Panc1 (cell line): ENCODE measurements at regions not wholly inside any gene's neighbourhood (a gene's known extent, or its start where the extent isn't known, plus 50 kb on each side); places are given as distances from the start of the nearest gene placed in this dataset.

Experiments used
- ATAC-seq: fragments of 200-7000 bp; cut with Tn5 transposase; 2 replicates; pipeline ENCODE4 v1.9.1; 2020; ENCODE audit warnings: mild to moderate bottlenecking, moderate library complexity
- BruUV-seq: library from RNA; stranded (reverse); fragments of 400-500 nt; replicated peaks from 2 replicates; lab custom pipeline; 2021; lab: Mats Ljungman, UMichigan
- CTCF ChIA-PET: fragments of 300-600 bp; sonication (Branson Sonifier 250); formaldehyde crosslinking; loops from one replicate; lab custom pipeline; 2022; ENCODE audit warnings: antibody characterized with exemption; lab: Charles Lee
- POLR2A ChIA-PET: fragments of 300-600 bp; sonication (Branson Sonifier 250); formaldehyde crosslinking; loops from one replicate; lab custom pipeline; 2022; ENCODE audit warnings: antibody characterized with exemption; lab: Charles Lee
- DNase-seq: peaks from one replicate; pipeline ENCODE4 v3.0.0-alpha.2; 2010; ENCODE audit warnings: low read depth, low spot score
- H3K27ac ChIP-seq: 2 replicates; pipeline ENCODE4 v1.5.1; 2011; ENCODE audit warnings: mild to moderate bottlenecking, low read length, inconsistent platforms
- H3K27me3 ChIP-seq: fragments of 200-500 bp; sonication (Bioruptor generic); 2 replicates; pipeline ENCODE4 v1.6.0; 2014; ENCODE audit warnings: low read length, inconsistent platforms; ENCODE audit not compliant: control insufficient read depth, insufficient read depth
- H3K36me3 ChIP-seq: fragments of 200-500 bp; sonication (Bioruptor generic); 2 replicates; pipeline ENCODE4 v1.5.1; 2014; ENCODE audit warnings: inconsistent platforms, mild to moderate bottlenecking, low read length, moderate library complexity; ENCODE audit not compliant: control insufficient read depth, insufficient read depth
- H3K4me1 ChIP-seq: 2 replicates; pipeline ENCODE4 v1.5.1; 2011; ENCODE audit warnings: inconsistent platforms, mild to moderate bottlenecking, low read length, moderate library complexity; ENCODE audit not compliant: control insufficient read depth, insufficient read depth
- H3K4me3 ChIP-seq, 2 experiments: 2 replicates each; pipeline ENCODE4 v1.5.1; 2011 to 2012; ENCODE audit warnings: low read depth in 2 of 2, low read length in 2 of 2, mild to moderate bottlenecking in 2 of 2, inconsistent platforms in 1 of 2, moderate library complexity in 1 of 2
- H3K9me3 ChIP-seq: fragments of 200-500 bp; sonication (Bioruptor generic); 2 replicates; pipeline ENCODE4 v1.5.1; 2014; ENCODE audit warnings: low read depth, mild to moderate bottlenecking, inconsistent platforms, low read length, moderate library complexity; ENCODE audit not compliant: control insufficient read depth, insufficient read depth
- POLR2AphosphoS5 ChIP-seq: IDR thresholded peaks from 2 replicates; pipeline ENCODE4 v1.6.1; 2012; ENCODE audit warnings: mild to moderate bottlenecking, low read depth, low read length, moderate library complexity
- REST ChIP-seq, 2 experiments: IDR thresholded peaks; 2 replicates each; pipeline ENCODE4 v1.6.1; 2011 to 2012; ENCODE audit warnings: low read depth in 2 of 2, control low read depth in 1 of 2, low read length in 1 of 2, mild to moderate bottlenecking in 1 of 2, moderate library complexity in 1 of 2; ENCODE audit not compliant: insufficient read depth in 1 of 2
- SIN3A ChIP-seq: IDR thresholded peaks from 2 replicates; pipeline ENCODE4 v1.6.1; 2012; ENCODE audit warnings: low read depth, mild to moderate bottlenecking, low read length, moderate library complexity, borderline replicate concordance; ENCODE audit not compliant: insufficient read depth
- TCF7L2 ChIP-seq: IDR thresholded peaks from 2 replicates; pipeline ENCODE4 v1.6.1; 2011; ENCODE audit warnings: mild to moderate bottlenecking, low read depth, low read length, inconsistent platforms
- in situ Hi-C: cut with HindIII; loops from 2 replicates; pipeline ENCODE4 v1.10.0; 2016; ENCODE audit warnings: low sequenced_read_pairs, low pct_unique_long_range_greater_than_20kb
- intact Hi-C: fragments of 100-400 bp; cut with micrococcal nuclease; formaldehyde crosslinking; loops from one replicate; pipeline ENCODE4 v1.10.0; 2022; ENCODE audit not compliant: unreplicated experiment
- TF ChIP-seq, protein P1 (sequence below): fragments of 450-650 bp; IDR thresholded peaks from 2 replicates; pipeline ENCODE4 v1.5.1; 2017; ENCODE audit warnings: mild to moderate bottlenecking

DNA sequence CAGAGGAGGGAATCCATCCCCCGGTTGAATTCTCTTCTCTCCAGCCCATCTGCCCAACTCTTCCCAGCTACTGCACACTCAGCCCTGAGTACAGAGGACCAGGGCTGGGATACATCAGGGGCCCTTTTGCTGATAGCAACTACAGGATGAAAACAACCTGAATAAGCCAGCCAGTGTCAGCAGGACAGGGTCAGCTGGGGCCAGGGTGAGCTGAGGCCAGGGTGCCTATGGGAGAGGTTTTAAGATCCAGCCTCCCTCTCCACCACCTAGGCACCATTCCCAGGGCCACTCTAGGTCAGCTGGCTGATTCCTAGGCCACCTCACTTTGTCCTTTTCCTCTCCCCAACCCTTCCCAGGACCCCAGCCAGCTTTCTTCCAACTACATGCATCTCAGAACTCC, 83.8 kb downstream of the MRPL46 start:
- ATAC-seq (no peak), DNase-seq (no peak)
- CTCF ChIA-PET, result no interaction called here
- H3K4me1 ChIP-seq, result no peaks in the 10 kb centered on the region
- BruUV-seq, result no TSS peak
- no peak overlapping the region for H3K4me3 ChIP-seq
- in situ Hi-C loops (no loop called here), intact Hi-C loops (no loop called here)
- H3K27ac ChIP-seq, result no peak overlapping the region
- H3K36me3 ChIP-seq, result no peaks in the 10 kb centered on the region
- H3K27me3 ChIP-seq, result peaks cover 6% of the 10 kb centered on the region; the same call in 1 of the 2 replicates
- TF ChIP-seq POLR2AphosphoS5 (no peak), REST (IDR thresholded peaks at IDR 0.05; ENCODE audit: insufficient read depth in 1 of 2, low read depth in 2 of 2, low read length in 1 of 2) (no peak), TCF7L2 (no peak), SIN3A (no peak)
- TF ChIP-seq, protein P1, sequence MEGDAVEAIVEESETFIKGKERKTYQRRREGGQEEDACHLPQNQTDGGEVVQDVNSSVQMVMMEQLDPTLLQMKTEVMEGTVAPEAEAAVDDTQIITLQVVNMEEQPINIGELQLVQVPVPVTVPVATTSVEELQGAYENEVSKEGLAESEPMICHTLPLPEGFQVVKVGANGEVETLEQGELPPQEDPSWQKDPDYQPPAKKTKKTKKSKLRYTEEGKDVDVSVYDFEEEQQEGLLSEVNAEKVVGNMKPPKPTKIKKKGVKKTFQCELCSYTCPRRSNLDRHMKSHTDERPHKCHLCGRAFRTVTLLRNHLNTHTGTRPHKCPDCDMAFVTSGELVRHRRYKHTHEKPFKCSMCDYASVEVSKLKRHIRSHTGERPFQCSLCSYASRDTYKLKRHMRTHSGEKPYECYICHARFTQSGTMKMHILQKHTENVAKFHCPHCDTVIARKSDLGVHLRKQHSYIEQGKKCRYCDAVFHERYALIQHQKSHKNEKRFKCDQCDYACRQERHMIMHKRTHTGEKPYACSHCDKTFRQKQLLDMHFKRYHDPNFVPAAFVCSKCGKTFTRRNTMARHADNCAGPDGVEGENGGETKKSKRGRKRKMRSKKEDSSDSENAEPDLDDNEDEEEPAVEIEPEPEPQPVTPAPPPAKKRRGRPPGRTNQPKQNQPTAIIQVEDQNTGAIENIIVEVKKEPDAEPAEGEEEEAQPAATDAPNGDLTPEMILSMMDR, result no peak
- POLR2A ChIA-PET, result no interaction called here
- no peaks in the 10 kb centered on the region for H3K9me3 ChIP-seq

GRCh38 chr15:88382482-88382983, 84.7 kb downstream of the MRPL46 start:
- TF ChIP-seq TCF7L2 (no peak), SIN3A (no peak), REST (IDR thresholded peaks at IDR 0.05; ENCODE audit: insufficient read depth in 1 of 2, low read depth in 2 of 2, low read length in 1 of 2) (no peak), POLR2AphosphoS5 (no peak)
- TF ChIP-seq, protein P1, result no peak
- H3K27me3 ChIP-seq, result peaks cover 9% of the 10 kb centered on the region
- ChIA-PET POLR2A (interaction anchor here (0.7 kb wide), 1 partner anchor 135 kb away, joined by 3 read pairs; no protein-coding TSS in a partner anchor), CTCF (no interaction called here)
- DNase-seq (no peak), ATAC-seq (no peak)
- H3K4me1 ChIP-seq, result no peaks in the 10 kb centered on the region
- H3K4me3 ChIP-seq, result no peak overlapping the region
- intact Hi-C loops (no loop called here), in situ Hi-C loops (no loop called here)
- no peaks in the 10 kb centered on the region for H3K9me3 ChIP-seq
- no peak overlapping the region for H3K27ac ChIP-seq
- no peaks in the 10 kb centered on the region for H3K36me3 ChIP-seq
- BruUV-seq, result no TSS peak
